Omental fat pad (tissue), 3 donors: ENCODE measurements at regions not wholly inside any gene's neighbourhood (a gene's known extent, or its start where the extent isn't known, plus 50 kb on each side); places are given as distances from the start of the nearest gene placed in this dataset.

ENCODE experiments used
- ATAC-seq: fragments of 150-250 bp; one replicate; pipeline ENCODE4 v1.9.1; 2016; ENCODE audit warnings: mild to moderate bottlenecking, moderate library complexity; ENCODE audit not compliant: low FRiP score
- DNase-seq: peaks from one replicate; pipeline ENCODE4 v3.0.0-alpha.2; 2019; ENCODE audit warnings: low spot score
- CTCF ChIP-seq, 3 donors: fragments of 450-650 bp; IDR thresholded peaks; one replicate each; pipeline ENCODE4 v1.5.1; 2016 to 2017; ENCODE audit warnings: antibody characterized with exemption in 3 of 3, mild to moderate bottlenecking in 3 of 3, moderate library complexity in 2 of 3

- ATAC-seq (no peak), DNase-seq (no peak)
- TF ChIP-seq CTCF (IDR thresholded peaks at IDR 0.05): no peak
Observed at GRCh38 chr9:91161465-91162300, 200.0 kb downstream of the AUH start.

GRCh38 chr9:91162311-91162710 is 199.4 kb downstream of the AUH start:
- ATAC-seq (no peak), DNase-seq (no peak)
- TF ChIP-seq CTCF (IDR thresholded peaks at IDR 0.05): no peak

- DNase-seq (no peak), ATAC-seq (no peak)
- no peak for TF ChIP-seq CTCF (IDR thresholded peaks at IDR 0.05)
Observed at GRCh38 chr9:91162784-91163443, 198.8 kb downstream of the AUH start.

GRCh38 chr9:91163444-91163772 is 198.3 kb downstream of the AUH start:
- no peak for ATAC-seq
- DNase-seq: no peak
- no peak for TF ChIP-seq CTCF (IDR thresholded peaks at IDR 0.05)

- DNase-seq (no peak), ATAC-seq (no peak)
- no peak for TF ChIP-seq CTCF (IDR thresholded peaks at IDR 0.05)
Observed at GRCh38 chr9:91163773-91164471, 197.8 kb downstream of the AUH start.
